GM12873 (cell line): ENCODE measurements at regions not wholly inside any gene's neighbourhood (a gene's known extent, or its start where the extent isn't known, plus 50 kb on each side); places are given as distances from the start of the nearest gene placed in this dataset.

ENCODE experiments used
- TF ChIP-seq, protein P1 (sequence below): IDR thresholded peaks from 2 replicates; pipeline ENCODE4 v1.5.1; 2012; ENCODE audit warnings: low read depth, mild to moderate bottlenecking, moderate library complexity, low read length, control low read depth; ENCODE audit not compliant: insufficient read depth; ENCODE audit errors: missing control alignments

DNA sequence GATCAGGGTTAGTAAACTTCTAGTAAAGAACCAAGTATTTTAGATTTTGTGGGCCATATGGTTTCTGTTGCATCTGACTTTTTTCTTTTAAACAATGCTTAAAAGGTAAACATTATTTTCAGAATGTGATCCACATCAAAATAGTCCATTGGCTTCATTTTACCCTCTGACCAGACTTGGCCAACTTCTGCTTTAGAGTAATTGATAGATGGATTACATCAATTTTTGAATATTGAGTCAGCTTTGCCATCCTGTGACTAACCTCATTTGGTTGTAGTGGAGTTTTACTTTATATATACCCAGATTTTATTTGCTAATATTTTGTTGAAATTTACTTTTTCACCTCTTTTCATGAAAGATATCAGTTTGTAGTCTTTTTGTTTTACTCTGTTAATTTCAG lies 559.8 kb downstream of the TLL1 start:
- TF ChIP-seq, protein P1, sequence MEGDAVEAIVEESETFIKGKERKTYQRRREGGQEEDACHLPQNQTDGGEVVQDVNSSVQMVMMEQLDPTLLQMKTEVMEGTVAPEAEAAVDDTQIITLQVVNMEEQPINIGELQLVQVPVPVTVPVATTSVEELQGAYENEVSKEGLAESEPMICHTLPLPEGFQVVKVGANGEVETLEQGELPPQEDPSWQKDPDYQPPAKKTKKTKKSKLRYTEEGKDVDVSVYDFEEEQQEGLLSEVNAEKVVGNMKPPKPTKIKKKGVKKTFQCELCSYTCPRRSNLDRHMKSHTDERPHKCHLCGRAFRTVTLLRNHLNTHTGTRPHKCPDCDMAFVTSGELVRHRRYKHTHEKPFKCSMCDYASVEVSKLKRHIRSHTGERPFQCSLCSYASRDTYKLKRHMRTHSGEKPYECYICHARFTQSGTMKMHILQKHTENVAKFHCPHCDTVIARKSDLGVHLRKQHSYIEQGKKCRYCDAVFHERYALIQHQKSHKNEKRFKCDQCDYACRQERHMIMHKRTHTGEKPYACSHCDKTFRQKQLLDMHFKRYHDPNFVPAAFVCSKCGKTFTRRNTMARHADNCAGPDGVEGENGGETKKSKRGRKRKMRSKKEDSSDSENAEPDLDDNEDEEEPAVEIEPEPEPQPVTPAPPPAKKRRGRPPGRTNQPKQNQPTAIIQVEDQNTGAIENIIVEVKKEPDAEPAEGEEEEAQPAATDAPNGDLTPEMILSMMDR = no peak

DNA sequence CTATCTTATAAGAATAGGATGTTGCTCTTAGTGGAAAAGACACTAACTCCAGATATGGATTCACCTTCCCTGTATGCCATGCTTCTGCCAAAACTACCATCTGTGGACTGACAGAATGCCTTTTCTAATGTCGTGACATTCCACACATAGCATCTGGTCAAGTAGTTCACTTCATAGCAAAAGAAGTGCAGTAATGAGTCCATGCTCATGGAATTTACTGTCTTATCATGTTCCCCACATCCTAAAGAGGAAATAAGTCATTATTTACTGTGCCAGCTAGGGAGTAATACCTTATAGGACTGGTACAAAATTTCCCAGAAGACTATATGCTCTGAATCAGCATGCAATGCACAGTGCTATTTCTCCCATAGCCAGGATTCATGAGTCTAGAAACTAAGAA lies 562.4 kb downstream of the TLL1 start:
- TF ChIP-seq, protein P1 = no peak

- TF ChIP-seq, protein P1 = no peak
Observed at GRCh38 chr4:166458756-166459155, 585.7 kb downstream of the TLL1 start.

- TF ChIP-seq, protein P1 = no peak
Observed at GRCh38 chr4:166459621-166460020, 586.6 kb downstream of the TLL1 start.

GRCh38 chr4:166460769-166461550 lies 587.9 kb downstream of the TLL1 start:
- TF ChIP-seq, protein P1 = no peak

DNA sequence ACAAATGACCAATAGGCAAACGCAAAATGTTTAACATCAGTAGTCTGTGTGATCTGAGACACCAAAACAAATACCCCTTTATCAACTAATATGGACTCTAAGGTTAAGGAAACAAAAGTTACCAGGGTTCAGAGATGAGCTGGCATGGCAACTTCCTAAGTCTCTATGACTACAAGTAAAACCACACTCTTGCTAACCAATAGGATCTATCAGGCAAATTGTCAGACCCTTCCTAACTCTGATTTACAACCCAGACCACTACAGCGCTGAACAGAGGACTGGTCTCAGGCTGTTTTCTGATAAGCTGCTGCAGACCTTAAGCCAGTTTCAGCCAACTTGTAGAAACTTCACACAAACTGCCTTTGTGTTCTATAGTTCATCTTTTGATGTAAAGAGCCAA lies 608.0 kb downstream of the TLL1 start:
- TF ChIP-seq, protein P1 = no peak

GRCh38 chr4:166481739-166482138 lies 608.7 kb downstream of the TLL1 start:
- TF ChIP-seq, protein P1 = no peak
